GM20431 (cell line): ENCODE measurements at regions not wholly inside any gene's neighbourhood (a gene's known extent, or its start where the extent isn't known, plus 50 kb on each side); places are given as distances from the start of the nearest gene placed in this dataset.
"Not testable (repeated sequence)": the region's sequence is repeated elsewhere in the genome, so short reads cannot be mapped to it uniquely, and the experiment has no call there.

Source experiments
- in situ Hi-C: fragments of 300-500 bp; cut with MseI, MboI; formaldehyde crosslinking; loops from one replicate; pipeline ENCODE4 v1.15.0; 2020; ENCODE audit warnings: low sequenced_read_pairs; ENCODE audit not compliant: unreplicated experiment

DNA sequence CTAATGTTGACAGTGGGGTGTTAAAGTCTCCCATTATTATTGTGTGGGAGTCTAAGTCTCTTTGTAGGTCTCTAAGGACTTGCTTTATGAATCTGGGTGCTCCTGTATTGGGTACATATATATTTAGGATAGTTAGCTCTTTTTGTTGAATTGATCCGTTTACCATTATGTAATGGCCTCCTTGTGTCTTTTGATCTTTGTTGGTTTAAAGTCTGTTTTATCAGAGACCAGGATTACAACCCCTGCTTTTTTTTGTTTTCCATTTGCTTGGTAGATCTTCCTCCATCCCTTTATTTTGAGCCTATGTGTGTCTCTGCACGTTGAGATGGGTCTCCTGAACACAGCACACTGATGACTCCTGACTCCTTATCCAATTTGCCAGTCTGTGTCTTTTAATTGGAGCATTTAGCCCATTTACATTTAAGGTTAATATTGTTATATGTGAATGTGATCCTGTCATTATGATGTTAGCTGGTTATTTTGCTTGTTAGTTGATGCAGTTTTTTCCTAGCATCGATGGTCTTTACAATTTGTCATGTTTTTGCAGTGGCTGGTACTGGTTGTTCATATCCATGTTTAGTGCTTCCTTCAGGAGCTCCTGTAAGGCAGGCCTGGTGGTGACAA, 188.9 kb downstream of the TTC6 start:
- in situ Hi-C loops: not testable (repeated sequence)

DNA sequence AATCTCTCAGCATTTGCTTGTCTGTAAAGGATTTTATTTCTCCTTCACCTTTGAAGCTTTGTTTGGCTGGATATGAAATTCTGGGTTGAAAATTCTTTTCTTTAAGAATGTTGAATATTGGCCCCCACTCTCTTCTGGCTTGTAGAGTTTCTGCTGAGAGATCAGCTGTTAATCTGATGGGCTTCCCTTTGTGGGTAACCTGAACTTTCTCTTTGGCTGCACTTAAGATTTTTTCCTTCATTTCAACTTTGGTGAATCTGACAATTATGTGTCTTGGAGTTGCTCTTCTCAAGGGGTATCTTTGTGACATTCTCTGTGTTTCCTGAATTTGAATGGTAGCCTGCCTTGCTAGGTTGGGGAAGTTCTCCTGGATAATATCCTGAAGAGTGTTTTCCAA, 189.4 kb downstream of the TTC6 start:
- in situ Hi-C loops: not testable (repeated sequence)

DNA sequence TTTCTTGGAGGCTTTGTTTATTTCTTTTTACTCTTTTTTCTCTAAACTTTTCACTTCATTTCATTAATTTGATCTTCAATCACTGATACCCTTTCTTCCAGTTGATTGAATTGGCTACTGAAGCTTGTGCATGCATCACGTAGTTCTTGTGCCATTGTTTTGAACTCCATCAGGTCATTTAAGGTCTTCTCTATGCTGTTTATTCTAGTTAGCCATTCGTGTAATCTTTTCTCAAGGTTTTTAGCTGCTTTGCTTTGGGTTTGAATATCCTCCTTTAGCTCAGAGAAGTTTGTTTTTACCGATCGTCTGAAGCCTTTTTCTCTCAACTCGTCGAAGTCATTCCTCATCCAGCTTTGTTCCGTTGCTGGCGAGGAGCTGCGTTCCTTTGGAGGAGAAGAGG, 189.9 kb downstream of the TTC6 start:
- in situ Hi-C loops: not testable (repeated sequence)

DNA sequence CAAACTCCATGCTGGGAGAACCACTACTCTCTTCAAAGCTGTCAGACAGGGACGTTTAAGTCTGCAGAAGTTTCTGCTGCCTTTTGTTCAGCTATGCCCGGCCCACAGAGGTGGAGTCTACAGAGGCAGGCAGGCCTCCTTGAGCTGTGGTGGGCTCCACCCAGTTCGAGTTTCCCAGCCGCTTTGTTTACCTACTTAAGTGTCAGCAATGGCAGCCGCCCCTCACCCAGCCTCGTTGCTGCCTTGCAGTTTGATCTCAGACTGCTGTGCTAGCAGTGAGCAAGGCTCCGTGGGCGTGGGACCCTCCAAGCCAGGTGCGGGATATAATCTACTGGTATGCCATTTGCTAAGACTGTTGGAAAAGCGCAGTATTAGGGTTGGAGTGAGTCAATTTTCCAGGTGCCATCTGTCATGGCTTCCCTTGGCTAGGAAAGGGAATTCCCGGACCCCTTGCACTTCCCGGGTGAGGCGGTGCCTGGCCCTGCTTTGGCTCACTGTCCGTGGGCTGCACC, 190.7 kb downstream of the TTC6 start:
- in situ Hi-C loops: not testable (repeated sequence)

DNA sequence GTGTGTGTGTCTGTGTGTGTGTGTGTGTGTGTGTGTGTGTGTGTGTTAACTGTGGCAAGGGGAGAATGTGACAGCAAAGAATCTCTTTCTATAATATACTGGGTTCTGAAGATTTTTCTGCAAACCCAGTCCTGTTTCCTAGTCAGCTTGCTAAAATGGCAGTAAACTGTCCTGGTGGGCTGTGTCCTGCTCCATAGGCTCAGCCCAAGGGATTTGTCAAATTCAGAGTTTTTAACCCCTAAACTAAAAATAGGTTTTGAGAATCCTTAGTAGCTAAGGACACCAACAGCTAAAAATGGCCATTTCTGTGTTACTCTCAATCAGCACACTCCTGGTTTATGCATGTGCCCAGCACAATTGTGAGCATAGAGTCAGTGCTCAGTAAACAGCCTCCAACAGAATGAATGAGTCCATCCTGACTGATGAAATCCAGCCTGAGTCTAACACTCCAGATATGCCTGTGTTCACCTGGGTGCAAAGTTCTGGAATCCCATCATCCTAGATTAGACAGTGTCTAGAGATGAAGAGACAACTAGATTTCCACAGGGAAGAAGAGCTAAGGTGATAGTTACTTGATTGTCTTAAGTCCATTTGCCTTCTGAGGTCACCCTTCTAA, 192.6 kb downstream of the TTC6 start:
- in situ Hi-C loops: no loop called here

DNA sequence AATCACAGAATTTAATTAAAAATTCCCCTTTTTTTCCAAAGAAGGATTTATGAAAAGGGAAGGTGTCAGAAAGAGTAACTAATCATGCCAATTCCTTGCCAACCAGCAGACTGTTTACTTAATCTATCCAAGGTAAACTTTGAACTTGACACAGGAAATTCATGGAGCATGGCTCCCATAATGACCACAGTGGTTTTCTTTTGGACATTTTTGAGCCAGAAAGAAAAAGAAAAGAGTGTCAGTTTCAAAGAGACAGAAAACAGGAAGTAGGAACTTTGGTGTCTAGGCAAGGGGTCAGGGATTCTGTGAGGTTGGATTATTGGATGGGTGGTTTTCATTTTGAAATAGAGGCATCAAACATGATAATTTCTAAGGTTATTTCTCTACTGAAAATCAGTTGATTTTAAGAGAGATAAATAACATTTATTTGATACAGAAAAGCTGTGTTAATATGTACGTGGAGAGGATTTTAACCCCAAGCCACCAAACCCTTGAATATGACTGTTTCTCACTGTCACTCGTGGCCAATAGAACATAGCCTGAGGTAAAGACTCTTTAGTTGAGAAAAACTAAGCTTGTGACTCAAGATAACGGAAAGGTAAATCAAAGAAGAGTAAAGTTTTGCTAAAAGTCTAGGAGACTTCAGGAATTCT, 196.1 kb downstream of the TTC6 start:
- in situ Hi-C loops: no loop called here

DNA sequence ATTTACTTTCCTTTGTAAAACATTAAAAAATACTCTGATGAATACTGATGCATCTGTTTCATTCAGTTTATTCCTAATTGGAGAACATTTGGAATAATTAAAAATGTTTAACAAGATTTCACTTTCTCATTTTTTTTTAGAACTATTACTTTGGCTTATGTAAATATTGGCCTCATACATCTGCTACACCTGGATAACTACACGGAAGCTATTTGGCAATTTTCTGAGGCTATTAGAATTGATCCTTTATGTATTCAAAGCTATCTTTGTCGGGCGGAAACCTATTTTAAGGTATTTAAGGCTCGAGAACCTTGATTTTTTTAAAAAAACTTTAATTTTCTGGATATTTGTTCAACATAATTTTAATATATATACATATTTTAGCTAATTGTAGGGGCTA, 196.7 kb downstream of the TTC6 start:
- in situ Hi-C loops: no loop called here

DNA sequence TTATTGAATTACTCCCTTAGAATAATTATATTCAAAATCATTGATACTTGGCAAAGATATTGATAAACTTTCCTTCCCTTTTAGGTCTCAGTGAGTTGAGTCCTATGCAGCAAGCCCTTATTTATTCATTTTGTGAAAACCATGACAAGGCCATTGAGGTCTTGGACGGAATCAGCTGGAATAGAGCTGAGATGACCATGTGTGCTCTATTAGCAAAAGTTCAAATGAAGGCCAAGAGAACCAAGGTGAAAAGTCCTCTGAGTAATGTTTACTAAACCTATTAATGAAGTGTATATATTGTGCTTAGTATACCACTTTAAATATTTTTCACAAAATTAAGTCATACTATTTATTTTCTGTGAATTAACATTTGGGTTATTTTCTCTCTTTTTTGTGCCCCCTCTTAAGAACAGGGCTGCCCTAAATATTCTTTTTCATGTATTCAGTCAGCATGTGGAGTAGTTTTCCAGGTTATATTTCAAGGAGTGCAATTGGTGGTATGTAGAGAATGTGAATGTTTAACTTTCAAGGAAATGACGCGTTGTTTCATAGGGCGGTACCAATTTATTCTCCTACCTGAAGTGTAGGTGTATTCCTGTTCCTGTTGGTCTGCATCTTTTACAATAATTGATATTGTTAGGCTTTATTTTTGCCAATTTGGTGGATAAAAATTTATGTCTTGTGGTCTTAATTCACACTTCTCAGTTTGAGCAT, 201.4 kb downstream of the TTC6 start:
- in situ Hi-C loops: no loop called here

DNA sequence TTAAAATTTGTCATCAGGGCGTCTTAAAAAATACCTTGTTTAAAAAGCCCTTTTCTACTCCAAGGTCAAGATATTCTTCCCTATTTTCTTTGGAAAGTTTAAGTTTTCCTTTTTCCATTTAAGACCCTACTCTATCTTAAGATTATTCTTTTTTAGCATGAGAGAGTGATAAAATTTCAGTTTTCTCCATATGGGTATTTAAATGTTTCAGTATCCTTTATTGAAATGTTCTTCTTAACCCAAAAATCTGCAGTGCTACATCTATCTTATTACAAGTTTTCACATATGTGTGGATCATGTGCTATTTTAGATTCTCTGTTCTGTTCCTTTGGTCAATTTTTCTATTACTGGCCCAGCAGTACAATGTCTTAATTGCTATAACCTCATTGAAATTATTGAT, 202.2 kb downstream of the TTC6 start:
- in situ Hi-C loops: no loop called here

DNA sequence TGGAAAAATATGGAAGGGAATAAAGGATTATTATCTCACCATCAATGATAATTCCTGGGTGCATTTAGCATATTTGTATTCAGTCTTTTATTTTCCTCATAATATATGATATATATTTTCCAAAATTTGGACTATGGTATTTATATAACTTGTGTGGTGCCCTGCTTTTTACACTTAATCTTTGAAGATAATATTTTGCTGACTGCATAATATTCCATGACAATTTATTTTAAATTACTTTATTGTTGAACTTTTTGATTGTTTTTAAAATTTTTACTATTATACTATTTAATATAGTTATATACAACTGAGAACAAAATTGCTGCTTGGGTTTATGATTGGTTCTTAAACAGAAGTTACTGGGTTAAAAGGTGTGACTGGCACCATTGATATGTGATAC, 212.3 kb downstream of the TTC6 start:
- in situ Hi-C loops: no loop called here

DNA sequence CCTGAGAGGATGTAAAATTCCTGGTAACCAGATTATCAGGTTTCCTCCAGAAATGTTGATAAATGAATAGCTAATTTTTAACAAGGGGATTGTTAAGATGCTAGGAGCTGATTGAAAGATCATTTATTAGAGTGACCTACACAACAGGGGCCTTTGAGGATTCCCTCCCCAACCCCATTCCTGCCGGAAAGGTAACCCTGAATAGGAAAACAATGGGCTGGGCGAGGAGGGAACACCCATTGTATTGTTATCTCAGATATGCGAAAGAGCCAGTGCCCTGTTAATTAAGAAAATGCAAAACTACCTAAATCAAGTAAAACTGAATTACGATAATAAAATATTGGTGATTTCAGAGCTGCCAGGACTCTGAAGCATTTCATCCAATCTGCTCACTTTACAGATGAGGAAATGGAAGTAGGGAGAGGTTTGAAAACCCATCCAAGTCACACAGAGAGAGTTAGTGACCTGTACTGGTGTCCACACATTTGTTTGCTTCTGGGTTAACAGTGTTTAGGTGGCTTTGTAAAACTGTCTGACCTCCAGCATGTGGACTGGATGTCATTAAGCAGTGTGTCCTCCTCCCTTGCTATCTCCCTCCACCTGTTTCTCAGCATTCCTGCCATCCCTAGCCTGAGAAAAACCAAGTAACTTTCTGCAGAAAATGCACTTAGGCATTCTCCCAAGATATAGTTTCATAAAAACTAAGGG, 214.8 kb downstream of the TTC6 start:
- in situ Hi-C loops: no loop called here

DNA sequence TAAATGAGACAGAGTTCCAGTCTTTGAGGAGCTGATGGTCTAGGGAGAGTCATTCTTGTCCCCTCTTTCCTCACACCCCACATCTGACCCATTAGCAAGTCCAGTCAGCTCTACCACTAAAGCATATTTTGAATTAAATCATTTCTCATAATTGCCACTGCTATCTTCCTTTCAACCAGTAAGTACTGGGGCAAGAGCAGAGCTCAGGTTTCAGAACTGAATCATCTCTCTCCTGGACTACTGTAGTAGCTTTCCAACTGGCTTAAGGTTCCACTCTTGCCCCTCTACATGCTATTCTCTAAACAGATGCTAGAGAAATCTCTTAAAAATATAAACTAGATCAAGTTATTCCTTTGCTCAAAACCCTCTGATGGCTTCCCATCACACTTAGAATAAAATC, 218.3 kb downstream of the TTC6 start:
- in situ Hi-C loops: no loop called here

DNA sequence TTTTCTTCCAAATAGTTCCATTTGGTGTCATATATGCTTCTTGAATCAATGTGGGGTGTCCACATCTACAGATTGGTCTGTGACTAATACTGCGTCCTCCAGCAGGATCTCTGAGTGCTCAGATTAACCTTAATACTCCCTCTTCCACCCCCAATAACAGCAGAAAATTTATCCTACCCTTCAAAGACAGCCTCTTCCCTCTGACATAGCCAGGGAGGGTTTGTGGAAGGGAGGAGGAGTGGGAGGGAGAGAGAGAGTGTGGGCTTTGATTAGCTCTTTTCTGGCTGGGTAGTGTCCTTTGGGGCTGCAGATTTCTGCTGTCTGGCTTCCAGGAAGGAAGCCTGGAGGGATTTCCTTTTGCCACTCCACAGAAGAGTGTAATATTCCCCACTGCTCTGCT, 220.7 kb downstream of the TTC6 start:
- in situ Hi-C loops: no loop called here

DNA sequence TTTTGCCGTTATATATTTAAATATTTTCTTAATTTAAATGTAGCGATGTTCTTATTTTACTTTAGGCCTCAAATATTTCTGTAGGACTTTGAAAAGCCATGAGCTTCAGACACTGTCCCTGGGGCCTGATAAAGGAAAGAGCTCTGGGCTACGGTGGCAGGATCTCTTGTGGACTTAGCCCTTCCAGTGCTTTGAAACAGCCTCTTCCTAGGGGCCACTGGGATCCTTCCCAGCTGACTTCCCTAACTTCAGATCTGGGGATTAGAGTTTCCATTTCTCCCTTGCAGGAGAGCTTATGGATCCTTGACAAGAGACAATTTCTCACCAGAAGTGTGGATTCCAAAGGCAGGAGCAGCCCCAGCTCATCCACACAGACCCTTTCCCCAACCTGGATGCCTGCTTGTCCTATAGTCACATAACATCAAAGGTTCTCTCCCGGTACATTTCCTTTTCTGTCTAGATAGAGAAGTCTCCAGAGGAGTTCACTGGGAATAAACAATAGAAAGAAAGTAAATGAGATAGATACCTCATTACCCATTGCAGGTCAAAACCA, 221.4 kb downstream of the TTC6 start:
- in situ Hi-C loops: no loop called here

DNA sequence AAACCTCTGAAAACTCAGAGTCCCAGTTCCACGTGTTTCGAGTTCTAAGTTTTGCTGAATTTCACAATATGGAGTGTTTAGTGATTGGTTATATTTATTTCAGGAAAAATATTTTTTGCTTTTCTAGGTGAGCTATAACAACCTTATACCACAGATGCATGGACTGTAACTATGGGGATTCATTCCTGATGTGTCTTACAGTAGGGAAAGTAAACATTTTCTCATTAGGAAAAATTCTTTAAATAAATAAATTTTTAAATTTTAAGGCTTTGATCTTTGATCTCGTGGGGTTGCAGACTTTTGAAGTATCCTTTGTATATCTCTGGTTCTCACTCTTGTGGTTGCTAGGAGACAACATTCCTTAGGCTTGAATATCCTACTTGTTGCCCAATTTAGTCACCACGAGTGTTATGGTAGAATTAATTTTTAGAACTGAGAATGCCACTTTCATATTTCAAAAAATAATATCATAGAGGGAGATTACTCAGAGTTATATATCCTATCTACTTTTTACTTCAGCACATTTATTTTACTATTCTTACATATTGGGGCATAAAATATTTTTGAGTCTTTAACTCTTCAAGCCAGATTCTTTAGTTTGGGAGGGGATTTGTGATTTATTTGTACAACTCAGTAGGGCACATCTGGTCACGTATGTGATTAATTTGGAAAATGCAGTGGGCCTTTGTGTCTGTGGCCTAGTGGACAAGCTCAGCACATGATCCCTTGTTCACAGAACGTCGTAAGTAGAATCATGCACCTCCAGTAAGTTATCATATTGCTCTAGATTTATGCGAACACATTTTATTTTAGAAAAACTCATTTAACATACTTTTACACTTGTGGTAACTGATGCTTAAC, 224.0 kb downstream of the TTC6 start:
- in situ Hi-C loops: no loop called here

DNA sequence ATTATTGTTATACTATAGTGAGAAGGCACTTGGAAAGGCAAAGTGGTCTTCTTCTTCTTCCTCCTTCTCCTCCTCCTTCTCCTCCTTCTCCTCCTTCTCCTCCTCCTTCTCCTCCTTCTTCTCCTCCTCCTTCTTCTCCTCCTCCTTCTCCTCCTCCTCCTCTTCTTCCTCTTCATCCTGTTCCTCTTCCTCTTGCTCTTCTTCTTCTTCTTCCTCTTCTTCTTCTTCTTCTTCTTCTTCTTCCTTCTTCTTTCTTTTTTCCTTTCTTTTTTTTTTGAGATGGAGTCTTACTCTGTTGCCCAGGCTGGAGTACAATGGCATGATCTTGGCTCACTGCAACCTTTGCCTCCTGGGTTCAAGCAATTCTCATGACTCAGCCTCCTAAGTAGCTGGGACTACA, 225.4 kb downstream of the TTC6 start:
- in situ Hi-C loops: not testable (repeated sequence)

DNA sequence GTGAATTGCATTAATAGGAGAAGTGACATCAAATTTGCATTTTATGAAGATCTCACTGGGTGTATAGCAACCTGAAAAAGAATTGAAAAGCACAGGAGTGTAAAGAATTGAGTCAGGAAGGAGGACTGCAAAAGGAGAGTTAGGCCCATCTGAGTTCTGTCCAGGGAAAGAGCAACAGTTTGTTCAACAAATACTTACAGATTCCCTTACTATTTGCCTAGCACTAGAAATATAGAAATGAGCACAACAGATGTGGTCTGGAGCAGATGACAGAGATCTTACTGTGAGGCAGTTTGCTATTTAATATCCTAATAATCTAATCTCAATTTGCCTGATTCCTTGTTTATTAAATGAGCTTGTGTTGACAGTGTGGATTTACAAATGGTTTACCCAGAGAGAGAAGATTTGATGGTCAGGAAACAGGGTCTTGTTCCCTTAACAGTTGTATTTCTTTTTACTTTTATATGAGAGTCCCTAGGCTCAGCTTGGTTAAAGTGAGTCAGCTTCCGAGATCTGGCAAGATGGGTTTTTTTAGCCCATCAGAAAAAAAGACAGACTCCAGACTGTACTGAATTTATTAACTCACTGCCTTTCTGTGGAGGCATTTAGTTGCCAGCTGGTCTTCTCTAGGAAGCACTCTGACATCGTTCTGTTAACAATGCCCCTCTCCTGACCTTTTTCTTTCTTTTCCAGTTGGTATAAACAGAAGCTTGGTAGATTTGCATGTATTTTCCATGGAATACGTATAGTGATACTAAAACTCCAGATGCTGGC, 229.7 kb downstream of the TTC6 start:
- in situ Hi-C loops: no loop called here

DNA sequence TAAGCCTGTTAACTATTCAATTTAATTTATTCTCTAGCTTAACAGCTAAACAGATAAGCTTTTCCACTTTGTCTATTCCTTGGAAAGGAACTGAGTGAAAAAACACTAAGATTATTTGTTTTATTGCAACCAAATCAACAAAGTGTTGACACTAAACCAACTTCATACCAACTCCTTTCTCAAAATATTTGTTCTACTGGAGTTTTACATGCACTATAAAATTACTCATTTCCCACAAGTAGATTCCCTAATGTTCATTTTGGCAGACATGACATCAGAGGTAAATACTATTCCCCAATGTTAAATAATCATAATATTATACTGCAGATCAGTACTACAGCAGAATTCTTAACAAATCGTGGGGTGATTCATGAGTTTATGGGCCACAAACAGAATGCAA, 231.4 kb downstream of the TTC6 start:
- in situ Hi-C loops: no loop called here
